ENCODE measurements at regions not wholly inside any gene's neighbourhood (a gene's known extent, or its start where the extent isn't known, plus 50 kb on each side); places are given as distances from the start of the nearest gene placed in this dataset.

- Histone ChIP-seq H3K27me3 (ENCODE audit: insufficient read depth, low read length) (no peaks in the 10 kb centered on the region), H3K23me2 (ENCODE audit: insufficient read length, low read depth, low read length, poor library complexity, severe bottlenecking) (no peaks in the 10 kb centered on the region), H2BK5ac (ENCODE audit: insufficient read length, low read length) (no peak overlapping the region), H2AFZ (ENCODE audit: low read length) (no peak overlapping the region), H4K5ac (ENCODE audit: insufficient read length, low read depth, low read length) (no peak overlapping the region), H2BK12ac (ENCODE audit: insufficient read length, low read depth, low read length) (no peak overlapping the region), H3K9me3 (ENCODE audit: control insufficient read depth, low read depth, low read length) (no peaks in the 10 kb centered on the region), H3K79me1 (ENCODE audit: insufficient read depth, low read depth, low read length, poor library complexity, severe bottlenecking) (no peaks in the 10 kb centered on the region), H3K23ac (ENCODE audit: insufficient read length, low read depth, low read length) (no peak overlapping the region), H3K14ac (ENCODE audit: insufficient read depth, low read length) (peak overlapping the region; percentile 7; the same call in 1 of the 2 replicates), H4K91ac (ENCODE audit: insufficient read length, low read depth, low read length) (no peak overlapping the region), H3K9ac (ENCODE audit: extremely low read depth, insufficient read length, low read length) (no peak overlapping the region), H3T11ph (ENCODE audit: low read length) (no peak overlapping the region), H3K27ac (ENCODE audit: insufficient read length, low read depth, low read length) (no peak overlapping the region), H3K4me2 (ENCODE audit: insufficient read depth, insufficient read length, low read length) (no peak overlapping the region), H2BK15ac (ENCODE audit: low read depth, low read length) (no peak overlapping the region), H3K56ac (ENCODE audit: insufficient read length, low read depth, low read length) (no peak overlapping the region), H2BK120ac (ENCODE audit: low read depth, low read length, poor library complexity, severe bottlenecking) (no peak overlapping the region), H4K8ac (replicated peaks; ENCODE audit: insufficient read length, low read depth, low read length) (no peak overlapping the region), H3K4me1 (ENCODE audit: insufficient read depth, low read length) (no peaks in the 10 kb centered on the region; the same call in 1 of the 2 replicates), H2BK20ac (ENCODE audit: low read depth, low read length, poor library complexity, severe bottlenecking) (no peak overlapping the region), H3K79me2 (ENCODE audit: insufficient read depth, low read length) (no peaks in the 10 kb centered on the region), H4K20me1 (ENCODE audit: control insufficient read depth, insufficient read depth, insufficient read length) (no peaks in the 10 kb centered on the region), H2AK5ac (ENCODE audit: insufficient read length, low read length) (no peak overlapping the region), H3K18ac (ENCODE audit: insufficient read length, low read depth, low read length) (no peak overlapping the region), H3K4ac (ENCODE audit: low read depth, low read length) (no peak overlapping the region)
- H3K4me3 Mint-ChIP-seq: no peak overlapping the region
- TF ChIP-seq CTCF (conservative IDR thresholded peaks at IDR 0.05): peak; percentile 53; the same call in 2 of the 3 replicates
- H3K9me3 Mint-ChIP-seq: no peaks in the 10 kb centered on the region; a peak in 1 of 5 replicates
- H3K36me3 Mint-ChIP-seq (ENCODE audit: insufficient read depth in 1 of 3, low read depth in 3 of 3): no peaks in the 10 kb centered on the region
- WGBS (ENCODE audit: extremely low coverage, insufficient read length, low lambda C conversion rate): no CpG with 5 or more reads among the region's 26 CpGs
- peaks cover 21 to 35% of the 10 kb centered on the region in 2 experiments for H3K4me1 Mint-ChIP-seq
- DNase-seq: peak; percentile 74
- peak overlapping the region in 2 of 3 experiments; percentile 26 to 32; a peak in 3 of 7 replicates for H3K27ac Mint-ChIP-seq
- peaks cover 3% of the 10 kb centered on the region; the same call in 1 of the 2 replicates for H3K27me3 Mint-ChIP-seq (ENCODE audit: low read depth)
These were observed 130.2 kb downstream of the CHSY1 start for GRCh38 chr15:101121511-101122090.
